OCI-LY7 (cell line): ENCODE measurements at regions not wholly inside any gene's neighbourhood (a gene's known extent, or its start where the extent isn't known, plus 50 kb on each side); places are given as distances from the start of the nearest gene placed in this dataset.

Source experiments
- BruUV-seq: library from RNA; stranded (reverse); fragments of 400-500 nt; replicated peaks from 2 replicates; lab custom pipeline; 2021; lab: Mats Ljungman, UMichigan
- CTCF ChIA-PET: fragments of 300-600 bp; sonication (Branson Sonifier 250); formaldehyde crosslinking; loops from one replicate; lab custom pipeline; 2022; ENCODE audit warnings: antibody characterized with exemption; ENCODE audit not compliant: unreplicated experiment; lab: Charles Lee
- POLR2A ChIA-PET: fragments of 300-600 bp; sonication (Branson Sonifier 250); formaldehyde crosslinking; loops from one replicate; lab custom pipeline; 2022; ENCODE audit warnings: antibody characterized with exemption; lab: Charles Lee
- DNase-seq: peaks from one replicate; pipeline ENCODE4 v3.0.0-alpha.2; 2015; ENCODE audit warnings: low spot score
- H2AFZ ChIP-seq: fragments of 200-600 bp; sonication (generic), shearing (Covaris generic); 2 replicates; pipeline ENCODE4 v1.6.1; 2014; ENCODE audit warnings: mild to moderate bottlenecking, antibody characterized with exemption, low read length, moderate library complexity
- H3K27ac ChIP-seq: fragments of 200-600 bp; sonication (generic); 2 replicates; pipeline ENCODE4 v1.5.1; 2014; ENCODE audit warnings: mixed run types, low read depth, mild to moderate bottlenecking, moderate library complexity, low read length, inconsistent platforms; ENCODE audit not compliant: poor library complexity, severe bottlenecking
- H3K36me3 ChIP-seq: fragments of 200-600 bp; sonication (generic); 2 replicates; pipeline ENCODE4 v1.6.1; 2014; ENCODE audit warnings: mild to moderate bottlenecking, antibody characterized with exemption, low read length, moderate library complexity, mixed read lengths; ENCODE audit not compliant: insufficient read depth
- H3K4me1 ChIP-seq: fragments of 200-600 bp; sonication (generic); 2 replicates; pipeline ENCODE4 v1.5.1; 2014; ENCODE audit warnings: mild to moderate bottlenecking, low read length; ENCODE audit not compliant: insufficient read depth, poor library complexity, severe bottlenecking
- H3K4me2 ChIP-seq: fragments of 200-600 bp; sonication (generic); 2 replicates; pipeline ENCODE4 v1.6.1; 2014; ENCODE audit warnings: mild to moderate bottlenecking, low read length
- H3K4me3 ChIP-seq: fragments of 200-600 bp; sonication (generic); 2 replicates; pipeline ENCODE4 v1.5.1; 2014; ENCODE audit warnings: mild to moderate bottlenecking, low read depth, low read length; ENCODE audit not compliant: poor library complexity, severe bottlenecking
- H3K79me2 ChIP-seq: fragments of 200-600 bp; sonication (generic); 2 replicates; pipeline ENCODE4 v1.6.1; 2016; ENCODE audit warnings: low read depth, mild to moderate bottlenecking, low read length, moderate library complexity, mixed read lengths; ENCODE audit not compliant: insufficient read depth
- H3K9me2 ChIP-seq: fragments of 200-600 bp; sonication (generic); 2 replicates; pipeline ENCODE4 v1.6.1; 2016; ENCODE audit warnings: mild to moderate bottlenecking, low read length, mixed read lengths; ENCODE audit not compliant: insufficient read depth
- H3K9me3 ChIP-seq: fragments of 200-600 bp; sonication (generic); 2 replicates; pipeline ENCODE4 v1.6.1; 2014; ENCODE audit warnings: mild to moderate bottlenecking, mixed run types, low read length, mixed read lengths
- H4K20me1 ChIP-seq: fragments of 200-600 bp; sonication (generic); 2 replicates; pipeline ENCODE4 v1.6.1; 2014; ENCODE audit warnings: mild to moderate bottlenecking, antibody characterized with exemption, low read length, moderate library complexity, mixed read lengths; ENCODE audit not compliant: insufficient read depth
- CTCF ChIP-seq: fragments of 200-600 bp; sonication (generic); conservative IDR thresholded peaks from 2 replicates; pipeline ENCODE4 v1.5.1; 2014; ENCODE audit warnings: mild to moderate bottlenecking, antibody characterized with exemption, low read length, moderate library complexity, mixed read lengths
- EZH2phosphoT487 ChIP-seq: fragments of 200-600 bp; sonication (generic); IDR thresholded peaks from 2 replicates; pipeline ENCODE4 v1.6.1; 2018; ENCODE audit warnings: low read depth, borderline replicate concordance, mild to moderate bottlenecking, mixed run types, antibody characterized with exemption, low read length, moderate library complexity, mixed read lengths
- intact Hi-C: fragments of 100-400 bp; cut with micrococcal nuclease; formaldehyde crosslinking; loops from one replicate; pipeline ENCODE4 v1.10.0; 2022; ENCODE audit not compliant: unreplicated experiment

GRCh38 chr2:7127687-7128086 lies 210.5 kb downstream of the RNF144A start:
- intact Hi-C loops, result no loop called here
- CTCF ChIA-PET, result interaction anchor here (0.6 kb wide), 1 partner anchor 252 kb away, joined by 3 read pairs; no protein-coding TSS in a partner anchor
- TF ChIP-seq CTCF (no peak), EZH2phosphoT487 (no peak)

GRCh38 chr2:7131261-7131660 lies 214.0 kb downstream of the RNF144A start:
- Histone ChIP-seq H4K20me1 (no peaks in the 10 kb centered on the region), H3K9me3 (no peaks in the 10 kb centered on the region), H3K4me3 (no peak overlapping the region), H3K4me1 (no peaks in the 10 kb centered on the region), H3K4me2 (no peak overlapping the region), H3K27ac (no peak overlapping the region), H3K36me3 (no peaks in the 10 kb centered on the region), H2AFZ (no peak overlapping the region), H3K9me2 (no peaks in the 10 kb centered on the region), H3K79me2 (no peaks in the 10 kb centered on the region)
- BruUV-seq, result no TSS peak
- POLR2A ChIA-PET, result no interaction called here
- DNase-seq, result no peak
- no peak for TF ChIP-seq CTCF
- TF ChIP-seq EZH2phosphoT487, result no peak
- intact Hi-C loops, result no loop called here
- CTCF ChIA-PET, result no interaction called here

More at GRCh38 chr2:7127687-7128086, 210.5 kb downstream of the RNF144A start:
- H3K4me3 ChIP-seq, result no peak overlapping the region
- no peaks in the 10 kb centered on the region for H3K79me2 ChIP-seq
- POLR2A ChIA-PET, result no interaction called here
- no peaks in the 10 kb centered on the region for H3K9me2 ChIP-seq
- DNase-seq, result no peak
- H3K4me1 ChIP-seq, result no peaks in the 10 kb centered on the region
- BruUV-seq, result no TSS peak
- no peak overlapping the region for H3K4me2 ChIP-seq
- H4K20me1 ChIP-seq, result no peaks in the 10 kb centered on the region
- H2AFZ ChIP-seq, result no peak overlapping the region
- no peaks in the 10 kb centered on the region for H3K36me3 ChIP-seq
- no peaks in the 10 kb centered on the region for H3K9me3 ChIP-seq
- no peak overlapping the region for H3K27ac ChIP-seq

GRCh38 chr2:7132753-7133152 lies 215.5 kb downstream of the RNF144A start:
- Histone ChIP-seq H3K4me3 (no peak overlapping the region), H3K4me1 (no peaks in the 10 kb centered on the region), H3K27ac (no peak overlapping the region), H3K9me2 (no peaks in the 10 kb centered on the region), H3K36me3 (no peaks in the 10 kb centered on the region), H3K79me2 (no peaks in the 10 kb centered on the region), H3K4me2 (no peak overlapping the region), H2AFZ (no peak overlapping the region), H4K20me1 (no peaks in the 10 kb centered on the region), H3K9me3 (no peaks in the 10 kb centered on the region)
- intact Hi-C loops, result no loop called here
- no TSS peak for BruUV-seq
- ChIA-PET CTCF (no interaction called here), POLR2A (no interaction called here)
- DNase-seq, result no peak
- TF ChIP-seq EZH2phosphoT487 (no peak), CTCF (no peak)
